PC-9 (cell line): ENCODE measurements at regions not wholly inside any gene's neighbourhood (a gene's known extent, or its start where the extent isn't known, plus 50 kb on each side); places are given as distances from the start of the nearest gene placed in this dataset.

Experiments
- EZH2 ChIP-seq: fragments of 200-600 bp; sonication (generic); IDR thresholded peaks from 2 replicates; pipeline ENCODE4 v1.8.0; 2017; ENCODE audit warnings: antibody characterized with exemption, low read depth
- TF ChIP-seq, protein P1 (sequence below): fragments of 200-600 bp; sonication (generic); conservative IDR thresholded peaks from 2 replicates; pipeline ENCODE4 v1.6.1; 2017; ENCODE audit warnings: mixed run types, antibody characterized with exemption, mild to moderate bottlenecking, moderate library complexity

DNA sequence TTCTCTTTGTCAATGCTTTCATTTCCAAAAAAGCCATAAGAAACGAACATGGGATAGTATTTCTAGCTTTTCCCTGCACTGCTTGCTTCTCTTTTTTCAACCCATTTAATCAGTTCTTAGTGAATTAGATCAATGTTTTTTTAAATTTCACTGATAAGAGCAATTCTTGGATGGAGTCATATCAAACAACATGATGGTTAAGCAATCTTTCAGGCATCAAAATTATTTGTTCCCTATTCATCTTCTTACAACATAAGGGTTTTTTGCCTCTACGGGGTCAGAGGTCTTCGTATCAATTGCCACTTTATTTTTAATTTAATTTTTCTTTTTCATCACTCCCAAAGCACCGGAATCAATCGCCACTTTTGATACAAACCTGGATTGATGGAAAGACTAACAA, 103.8 kb upstream of the RESF1 start:
- TF ChIP-seq, protein P1, sequence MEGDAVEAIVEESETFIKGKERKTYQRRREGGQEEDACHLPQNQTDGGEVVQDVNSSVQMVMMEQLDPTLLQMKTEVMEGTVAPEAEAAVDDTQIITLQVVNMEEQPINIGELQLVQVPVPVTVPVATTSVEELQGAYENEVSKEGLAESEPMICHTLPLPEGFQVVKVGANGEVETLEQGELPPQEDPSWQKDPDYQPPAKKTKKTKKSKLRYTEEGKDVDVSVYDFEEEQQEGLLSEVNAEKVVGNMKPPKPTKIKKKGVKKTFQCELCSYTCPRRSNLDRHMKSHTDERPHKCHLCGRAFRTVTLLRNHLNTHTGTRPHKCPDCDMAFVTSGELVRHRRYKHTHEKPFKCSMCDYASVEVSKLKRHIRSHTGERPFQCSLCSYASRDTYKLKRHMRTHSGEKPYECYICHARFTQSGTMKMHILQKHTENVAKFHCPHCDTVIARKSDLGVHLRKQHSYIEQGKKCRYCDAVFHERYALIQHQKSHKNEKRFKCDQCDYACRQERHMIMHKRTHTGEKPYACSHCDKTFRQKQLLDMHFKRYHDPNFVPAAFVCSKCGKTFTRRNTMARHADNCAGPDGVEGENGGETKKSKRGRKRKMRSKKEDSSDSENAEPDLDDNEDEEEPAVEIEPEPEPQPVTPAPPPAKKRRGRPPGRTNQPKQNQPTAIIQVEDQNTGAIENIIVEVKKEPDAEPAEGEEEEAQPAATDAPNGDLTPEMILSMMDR: no peak
- no peak for TF ChIP-seq EZH2
